HG02610 (cell line): ENCODE measurements at regions not wholly inside any gene's neighbourhood (a gene's known extent, or its start where the extent isn't known, plus 50 kb on each side); places are given as distances from the start of the nearest gene placed in this dataset.

Experiments
- ATAC-seq: cut with Tn5 transposase; IDR thresholded peaks from one replicate; pipeline ENCODE4 v1.9.1; 2021; ENCODE audit warnings: mild to moderate bottlenecking, moderate library complexity; ENCODE audit not compliant: unreplicated experiment

DNA sequence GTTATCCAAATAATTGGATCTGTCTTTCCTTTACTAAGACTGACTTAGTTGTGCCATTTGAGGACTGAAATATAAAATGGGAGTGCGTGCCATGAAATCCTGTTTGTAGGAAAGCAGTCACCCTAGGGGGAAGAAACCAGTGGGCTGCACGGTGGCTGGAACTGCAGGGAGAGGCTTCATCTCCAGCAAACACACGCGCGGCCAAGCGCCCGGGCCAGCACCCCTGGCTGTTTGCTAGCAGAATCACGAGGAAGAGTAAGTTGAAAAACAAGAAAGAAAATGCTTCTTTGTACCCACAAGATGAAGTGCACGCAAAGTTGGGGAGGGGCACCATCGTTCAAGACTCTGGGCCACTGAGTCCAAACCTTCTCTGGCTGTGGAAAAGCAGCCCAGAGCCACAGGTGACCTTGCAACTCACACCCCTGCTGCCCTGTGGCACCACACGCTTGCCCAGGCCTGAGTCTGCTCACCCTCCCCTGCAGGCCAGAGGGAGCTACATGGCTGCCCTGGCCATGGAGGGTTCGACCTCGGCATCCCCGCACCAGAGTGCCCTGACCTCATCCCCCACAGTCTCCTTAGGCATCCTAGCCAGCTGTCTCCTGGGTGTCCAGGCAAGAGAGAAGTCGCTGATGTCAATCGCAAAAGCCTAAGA, 55.2 kb downstream of the IRX2 start:
- ATAC-seq = no peak

GRCh38 chr5:2695200-2695891, 56.1 kb downstream of the IRX2 start:
- ATAC-seq = no peak

DNA sequence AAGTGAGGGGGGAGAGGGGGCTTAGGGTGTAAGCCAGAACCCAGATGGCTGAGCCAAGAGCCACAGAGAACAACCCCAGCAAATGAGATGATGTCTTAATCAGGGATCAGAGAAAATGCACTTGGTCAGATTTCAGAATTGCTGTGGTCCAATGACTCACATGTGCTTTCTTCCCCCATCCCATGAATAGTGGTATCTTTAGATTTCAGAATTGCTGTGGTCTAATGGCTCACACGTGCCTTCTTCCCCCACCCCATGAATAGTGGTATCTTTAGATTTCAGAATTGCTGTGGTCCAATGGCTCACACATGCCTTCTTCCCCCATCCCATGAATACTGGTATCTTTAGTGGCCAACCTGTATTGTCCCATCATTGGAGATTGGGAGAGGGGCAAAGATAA, 59.9 kb downstream of the IRX2 start:
- ATAC-seq = no peak

DNA sequence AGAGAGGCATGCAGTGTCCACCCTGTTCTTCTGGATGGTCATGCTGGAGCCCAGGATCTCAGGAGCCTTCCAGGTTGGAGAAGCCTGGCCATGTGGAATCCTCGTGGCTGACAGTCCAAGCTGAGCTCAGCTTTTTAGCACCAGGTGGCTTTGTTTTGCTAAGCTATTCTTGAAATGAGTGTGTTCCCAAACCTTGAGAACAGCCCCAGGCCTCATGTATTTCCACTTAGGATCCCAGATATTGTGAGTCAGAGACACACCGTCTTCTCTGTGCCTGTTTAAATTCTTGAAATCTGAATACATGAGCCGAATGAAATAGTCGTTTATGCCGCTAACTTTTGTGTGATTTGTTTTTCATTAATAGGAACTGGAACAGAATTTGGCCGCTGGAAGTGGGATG, 61.2 kb downstream of the IRX2 start:
- ATAC-seq = no peak

DNA sequence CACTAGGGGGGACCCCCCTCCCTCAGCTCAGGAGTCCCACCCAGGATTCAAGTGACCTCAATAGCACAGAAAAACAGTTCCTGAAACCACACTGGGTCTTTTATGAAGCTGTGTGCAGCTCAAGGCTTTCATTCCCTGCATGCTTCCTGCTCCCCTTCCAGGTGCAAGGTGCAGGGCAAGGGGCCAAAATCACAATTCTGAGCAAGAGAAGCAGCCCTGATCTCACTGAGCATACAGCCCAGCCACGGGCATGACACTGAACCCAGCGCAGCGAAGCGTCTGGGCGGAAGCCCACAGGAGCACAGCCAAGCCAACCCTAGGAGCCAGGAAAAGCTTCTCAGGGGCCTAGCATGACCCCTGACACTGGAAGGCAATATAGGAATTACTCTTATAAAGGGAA, 62.9 kb downstream of the IRX2 start:
- ATAC-seq = no peak

GRCh38 chr5:2687746-2688145, 63.7 kb downstream of the IRX2 start:
- ATAC-seq = no peak

- no peak for ATAC-seq
Observed at GRCh38 chr5:2686321-2687124, 65.0 kb downstream of the IRX2 start.

- no peak for ATAC-seq
Observed at GRCh38 chr5:2685651-2686272, 65.7 kb downstream of the IRX2 start.

DNA sequence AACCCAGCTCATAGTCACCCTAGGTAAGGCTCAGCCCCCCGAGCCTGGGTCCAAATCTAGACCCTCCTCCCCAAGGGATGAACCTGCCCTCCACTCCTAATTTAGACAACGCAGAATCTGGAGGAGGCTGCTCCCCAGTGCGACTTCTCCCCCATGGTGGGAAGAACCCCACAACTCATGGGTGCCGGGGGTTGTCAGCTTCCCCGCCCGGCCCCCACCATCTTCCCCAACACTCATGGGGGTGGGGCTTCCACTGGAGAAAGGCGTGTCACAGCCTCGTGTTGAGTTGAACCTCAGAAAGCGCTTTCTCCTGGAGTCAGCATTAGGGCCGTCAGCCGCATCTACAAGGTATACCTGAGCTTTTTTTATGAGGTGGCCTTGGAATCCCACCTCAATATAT, 66.9 kb downstream of the IRX2 start:
- no peak for ATAC-seq

DNA sequence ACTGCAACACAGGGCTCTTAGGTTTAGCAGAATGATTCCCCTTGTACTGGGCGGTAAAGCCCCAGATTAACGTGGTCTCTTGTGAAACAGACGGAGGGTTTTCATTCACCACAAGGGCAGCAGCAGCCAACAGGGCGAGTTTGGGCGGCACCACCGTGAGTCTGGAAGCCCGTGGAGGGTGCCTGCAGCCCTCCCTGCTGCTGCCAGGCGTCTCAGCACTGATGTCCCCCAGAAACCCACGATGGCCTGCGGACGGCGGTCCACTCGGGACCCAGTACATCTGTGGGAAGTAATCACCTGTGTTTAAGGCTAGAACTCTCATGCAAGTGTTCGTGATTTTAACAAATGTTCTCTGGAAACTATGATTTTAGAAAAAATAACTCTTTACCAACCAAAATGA, 67.8 kb downstream of the IRX2 start:
- no peak for ATAC-seq

GRCh38 chr5:2681476-2681875, 70.0 kb downstream of the IRX2 start:
- no peak for ATAC-seq

DNA sequence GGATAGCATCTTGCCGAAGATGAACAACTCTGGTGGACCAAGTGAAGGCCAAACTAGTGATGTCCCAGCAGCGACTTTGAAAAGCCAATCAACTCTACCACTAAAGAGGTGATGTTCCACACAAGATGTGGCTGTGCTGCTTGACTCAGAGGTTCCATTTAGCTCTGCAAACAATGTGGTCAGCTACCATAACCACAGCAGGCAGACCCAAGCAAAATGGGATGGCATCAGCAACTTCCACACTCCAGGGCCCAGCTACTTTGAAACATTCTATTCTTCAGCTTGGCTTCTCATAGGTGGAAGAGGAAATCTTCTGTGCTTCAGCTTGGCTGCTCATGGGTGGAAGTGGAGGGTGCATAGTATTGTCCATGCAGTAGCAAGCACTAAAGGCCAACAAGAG, 70.5 kb downstream of the IRX2 start:
- ATAC-seq = no peak

- no peak for ATAC-seq
Observed at GRCh38 chr5:2677689-2678088, 73.8 kb downstream of the IRX2 start.

- no peak for ATAC-seq
Observed at GRCh38 chr5:2675548-2675947, 75.9 kb downstream of the IRX2 start.

- ATAC-seq = no peak
Observed at GRCh38 chr5:2674456-2674855, 77.0 kb downstream of the IRX2 start.

DNA sequence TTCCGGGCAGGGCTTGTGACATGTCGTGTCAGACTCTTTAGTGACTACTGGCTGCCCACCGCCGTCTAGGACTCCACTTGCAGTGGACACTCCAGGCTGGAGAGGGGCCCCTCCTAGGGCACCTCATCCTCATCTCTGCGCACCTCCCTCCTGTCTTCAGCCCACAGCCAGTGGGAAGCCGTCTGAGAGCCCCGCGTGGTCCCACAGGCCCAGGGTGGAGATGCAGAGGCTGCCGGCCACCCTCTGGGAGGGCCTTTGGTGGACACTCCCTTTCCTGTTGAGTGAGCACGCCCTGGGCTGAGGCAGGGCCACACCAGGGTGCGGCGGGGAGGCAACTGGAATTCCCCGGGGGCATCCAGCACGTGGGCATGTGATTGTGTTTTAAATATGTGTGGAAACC, 80.5 kb downstream of the IRX2 start:
- no peak for ATAC-seq

DNA sequence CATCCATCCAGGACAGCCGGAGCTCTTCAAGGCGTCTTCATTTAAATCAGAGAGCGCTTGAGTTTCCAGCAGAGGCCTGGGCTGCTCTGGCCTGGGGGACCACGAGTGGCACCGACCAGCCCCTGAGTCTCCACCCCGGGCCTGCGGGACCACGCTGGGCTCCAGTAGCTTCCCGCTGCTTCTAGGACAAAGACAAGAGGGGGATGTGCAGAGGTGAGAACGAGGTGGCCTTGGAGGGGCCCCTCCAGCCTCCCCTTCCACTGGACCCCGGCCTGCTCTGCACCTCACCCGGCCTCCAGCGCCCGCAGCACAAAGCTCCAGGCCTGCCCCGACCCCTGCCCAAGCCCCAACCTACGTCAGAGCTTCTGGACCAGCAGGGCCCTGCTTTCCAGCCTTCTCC, 81.6 kb downstream of the IRX2 start:
- no peak for ATAC-seq

- ATAC-seq = no peak
Observed at GRCh38 chr5:2669259-2669658, 82.2 kb downstream of the IRX2 start.

DNA sequence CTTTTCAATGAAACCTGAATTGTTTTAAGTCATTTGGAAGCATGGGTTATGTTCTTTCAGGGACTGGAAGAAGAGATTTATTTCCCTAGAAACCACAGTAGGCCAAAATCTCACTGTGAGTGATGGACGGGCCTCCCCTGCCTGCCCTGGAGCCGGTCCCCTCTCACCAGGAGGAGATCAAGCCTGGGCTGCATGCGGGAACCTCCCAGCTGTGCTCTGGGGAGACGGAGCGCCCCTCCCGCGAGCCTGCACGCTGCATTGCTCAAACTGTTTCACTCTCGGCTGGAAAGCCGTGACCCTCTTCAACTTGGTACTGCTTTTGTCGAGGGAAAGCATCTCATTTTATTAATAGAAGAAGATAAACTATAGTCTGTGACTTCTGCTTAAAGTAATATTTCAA, 85.4 kb downstream of the IRX2 start:
- no peak for ATAC-seq

DNA sequence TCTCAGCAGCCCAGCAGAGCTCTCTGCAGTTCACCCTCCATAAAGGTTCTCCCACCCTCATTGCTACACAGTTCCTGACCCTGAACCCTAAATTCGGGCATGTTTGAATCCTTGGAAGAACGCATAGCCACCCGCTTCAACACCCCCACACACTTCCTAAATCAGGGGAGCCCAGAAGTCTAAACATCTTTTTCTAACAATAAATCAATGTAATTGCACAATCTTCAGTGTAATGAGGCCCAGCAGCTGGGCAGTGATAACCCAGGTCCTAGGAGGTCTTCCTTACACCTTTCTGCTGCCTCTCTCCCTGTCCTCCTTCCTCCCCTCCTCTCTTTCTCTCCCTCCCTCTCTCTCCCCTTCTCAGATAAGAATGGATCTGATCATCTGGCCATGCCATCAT, 88.0 kb downstream of the IRX2 start:
- no peak for ATAC-seq

- no peak for ATAC-seq
Observed at GRCh38 chr5:2660315-2660714, 91.2 kb downstream of the IRX2 start.
